GM12878 (cell line): ENCODE measurements at regions not wholly inside any gene's neighbourhood (a gene's known extent, or its start where the extent isn't known, plus 50 kb on each side); places are given as distances from the start of the nearest gene placed in this dataset.
"Not testable (repeated sequence)": the region's sequence is repeated elsewhere in the genome, so short reads cannot be mapped to it uniquely, and the experiment has no call there.

Experiments used
- ATAC-seq: fragments of 200-7000 bp; cut with Tn5 transposase; 3 replicates; pipeline ENCODE4 v1.9.1; 2020; ENCODE audit warnings: mild to moderate bottlenecking, moderate library complexity
- BruUV-seq: library from RNA; stranded (reverse); fragments of 400-500 nt; replicated peaks from 2 replicates; lab custom pipeline; 2021; lab: Mats Ljungman, UMichigan
- CTCF ChIA-PET: fragments of 300-600 bp; sonication (Branson Sonifier 250); formaldehyde crosslinking; extraction: SDS; loops from one replicate; lab custom pipeline; 2021; ENCODE audit warnings: inconsistent platforms; lab: Yijun Ruan, JAX
- POLR2A ChIA-PET: fragments of 350-600 bp; formaldehyde crosslinking; extraction: SDS; loops from one replicate; lab custom pipeline; 2021; ENCODE audit warnings: inconsistent platforms; lab: Charles Lee
- RAD21 ChIA-PET: fragments of 300-600 bp; sonication (Branson Sonifier 250); formaldehyde crosslinking; loops from one replicate; lab custom pipeline; 2023; ENCODE audit warnings: antibody characterized with exemption; ENCODE audit not compliant: unreplicated experiment; lab: Charles Lee
- SMC1A ChIA-PET: fragments of 300-600 bp; sonication (Branson Sonifier 250); formaldehyde crosslinking; loops from one replicate; lab custom pipeline; 2023; ENCODE audit not compliant: unreplicated experiment, uncharacterized antibody; lab: Charles Lee
- DNase-seq: peaks from one replicate; pipeline ENCODE4 v3.0.0-alpha.2; 2011; ENCODE audit warnings: low read depth, low spot score
- FAIRE-seq: peaks from 3 replicates; lab custom pipeline; 2011; peaks lifted over from hg19 to GRCh38; lab: Jason Lieb, UNC
- H2AFZ ChIP-seq: 2 replicates; pipeline ENCODE4 v1.6.0; 2011; ENCODE audit warnings: low read depth, low read length, control low read depth; ENCODE audit not compliant: control insufficient read depth
- H3K27ac ChIP-seq: 2 replicates; pipeline ENCODE4 v1.5.1; 2011; ENCODE audit warnings: control low read depth; ENCODE audit not compliant: control insufficient read depth, insufficient read depth
- H3K27me3 ChIP-seq, 2 experiments: replicated peaks in 1 of 2; 2 replicates each; pipeline versions ENCODE4 v1.6.0 to v1.6.1; 2011; ENCODE audit warnings: low read length in 1 of 2; ENCODE audit not compliant: control insufficient read depth in 2 of 2, insufficient read depth in 2 of 2
- H3K36me3 ChIP-seq, 2 experiments: 2 replicates each; pipeline ENCODE4 v1.5.1; 2011; ENCODE audit warnings: low read length in 1 of 2; ENCODE audit not compliant: control insufficient read depth in 2 of 2, insufficient read depth in 2 of 2
- H3K4me1 ChIP-seq: 2 replicates; pipeline ENCODE4 v1.6.1; 2011; ENCODE audit warnings: mild to moderate bottlenecking, low read length, moderate library complexity, mixed read lengths; ENCODE audit not compliant: control insufficient read depth, insufficient read depth
- H3K4me2 ChIP-seq: 2 replicates; pipeline ENCODE4 v1.6.0; 2011; ENCODE audit warnings: control low read depth; ENCODE audit not compliant: control insufficient read depth, insufficient read depth
- H3K4me3 ChIP-seq: fragments of 200-600 bp; sonication (generic); 2 replicates; pipeline ENCODE4 v1.5.1; 2016
- H3K79me2 ChIP-seq: 2 replicates; pipeline ENCODE4 v1.6.0; 2011; ENCODE audit warnings: low read length; ENCODE audit not compliant: control insufficient read depth, insufficient read depth
- H3K9ac ChIP-seq: 2 replicates; pipeline ENCODE4 v1.8.0; 2011; ENCODE audit warnings: low read length, control low read depth, mixed read lengths; ENCODE audit not compliant: control insufficient read depth, insufficient read depth
- H3K9me3 ChIP-seq: replicated peaks from 3 replicates; pipeline ENCODE4 v1.5.1; 2011; ENCODE audit warnings: mild to moderate bottlenecking, low read length; ENCODE audit not compliant: control insufficient read depth, insufficient read depth
- H4K20me1 ChIP-seq: 2 replicates; pipeline ENCODE4 v1.6.0; 2011; ENCODE audit not compliant: control insufficient read depth, insufficient read depth
- EED ChIP-seq: sonication (generic); IDR thresholded peaks from 2 replicates; pipeline ENCODE4 v1.6.1; 2016; ENCODE audit warnings: antibody characterized with exemption, low read depth
- EGR1 ChIP-seq, 2 experiments: IDR thresholded peaks; 1 replicate in 1 of 2; 2 replicates in 1 of 2; pipeline ENCODE4 v1.6.1; 2011 to 2012; ENCODE audit warnings: low read depth in 2 of 2, low read length in 2 of 2, borderline replicate concordance in 1 of 2, mild to moderate bottlenecking in 1 of 2, moderate library complexity in 1 of 2
- GATAD2B ChIP-seq: fragments of 450-650 bp; conservative IDR thresholded peaks from 2 replicates; pipeline ENCODE4 v1.6.1; 2017; ENCODE audit warnings: low read depth, mild to moderate bottlenecking, moderate library complexity
- JUND ChIP-seq: IDR thresholded peaks from 2 replicates; pipeline ENCODE4 v1.6.1; 2012; ENCODE audit warnings: low read depth, mild to moderate bottlenecking, low read length, improper control_type of control experiment, moderate library complexity
- MXI1 ChIP-seq: fragments of 150-350 bp; IDR thresholded peaks from 2 replicates; pipeline ENCODE4 v1.6.1; 2011; ENCODE audit warnings: low read depth, mild to moderate bottlenecking, inconsistent platforms, low read length, improper control_type of control experiment
- NFYB ChIP-seq: IDR thresholded peaks from 2 replicates; pipeline ENCODE4 v1.6.1; 2011; ENCODE audit warnings: low read depth, mild to moderate bottlenecking, low read length, improper control_type of control experiment, moderate library complexity; ENCODE audit not compliant: insufficient read depth
- RB1 ChIP-seq: fragments of 450-650 bp; formaldehyde crosslinking; IDR thresholded peaks from 2 replicates; pipeline ENCODE4 v1.6.1; 2017; ENCODE audit warnings: mild to moderate bottlenecking, borderline replicate concordance
- ZBED1 ChIP-seq: IDR thresholded peaks from 2 replicates; pipeline ENCODE4 v1.6.1; 2016; ENCODE audit warnings: borderline replicate concordance
- ZNF24 ChIP-seq: fragments of 450-650 bp; IDR thresholded peaks from 2 replicates; pipeline ENCODE4 v1.6.1; 2017; ENCODE audit warnings: antibody characterized with exemption, mild to moderate bottlenecking
- ZZZ3 ChIP-seq: IDR thresholded peaks from 2 replicates; pipeline ENCODE4 v1.6.1; 2011; ENCODE audit warnings: low read depth; ENCODE audit not compliant: control insufficient read depth, insufficient read length
- WGBS: methylation state at CpG from one replicate; pipeline ENCODE4 v1.1.6; 2016; ENCODE audit warnings: low lambda C conversion rate; ENCODE audit not compliant: insufficient replicate concordance, insufficient coverage; ENCODE audit errors: missing lambda C conversion rate; 5-methylcytosine and 5-hydroxymethylcytosine counted together
- in situ Hi-C: fragments of 300-500 bp; cut with MboI; formaldehyde crosslinking; loops from 9 replicates; pipeline ENCODE4 v1.14.3; 2018; ENCODE audit warnings: mixed read lengths
- intact Hi-C: fragments of 100-400 bp; cut with micrococcal nuclease; formaldehyde crosslinking; loops from one replicate; pipeline ENCODE4 v1.14.2; 2022; ENCODE audit not compliant: unreplicated experiment
- TF ChIP-seq, protein P1 (sequence below): IDR thresholded peaks from 2 replicates; pipeline ENCODE4 v1.6.1; 2011; ENCODE audit warnings: borderline replicate concordance, low read depth, mild to moderate bottlenecking, moderate library complexity, low read length; ENCODE audit not compliant: insufficient read depth, poor library complexity, severe bottlenecking
- TF ChIP-seq, protein P2 (sequence below): fragments of 450-650 bp; IDR thresholded peaks from 2 replicates; pipeline ENCODE4 v1.6.1; 2018; ENCODE audit warnings: mild to moderate bottlenecking, low read depth, moderate library complexity; ENCODE audit not compliant: partially characterized antibody

DNA sequence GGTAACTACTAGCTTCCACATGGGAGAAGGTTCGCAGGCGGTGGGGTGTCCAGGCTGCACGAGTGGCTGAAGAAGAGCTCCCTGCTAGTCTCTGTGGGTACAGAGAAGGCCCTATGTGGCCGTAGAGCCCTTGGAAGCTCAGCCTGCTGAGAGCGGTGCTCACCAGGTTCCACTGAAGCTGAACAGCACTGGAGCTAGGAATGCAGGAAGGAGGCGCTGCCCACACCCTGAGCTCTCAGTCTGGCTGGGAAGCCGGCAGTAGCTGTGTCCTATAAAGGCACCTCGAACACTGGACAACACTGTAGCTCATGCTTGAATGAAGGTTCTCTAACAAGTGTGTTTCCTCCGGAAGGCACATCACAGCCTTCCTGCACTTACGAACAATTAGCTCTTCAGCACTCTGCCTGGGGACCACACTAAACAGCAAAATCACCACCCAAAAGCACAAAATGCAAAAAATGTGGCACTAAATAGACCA lies 64.6 kb downstream of the SOWAHC start:
- FAIRE-seq, H2AFZ ChIP-seq, CTCF ChIA-PET, POLR2A ChIA-PET, H3K4me1 ChIP-seq, H3K9ac ChIP-seq, H3K27ac ChIP-seq, H4K20me1 ChIP-seq, intact Hi-C loops, ATAC-seq, H3K36me3 ChIP-seq, H3K9me3 ChIP-seq, BruUV-seq, H3K4me2 ChIP-seq, H3K79me2 ChIP-seq, H3K4me3 ChIP-seq, H3K27me3 ChIP-seq, DNase-seq, in situ Hi-C loops: not testable (repeated sequence)
- ChIA-PET SMC1A (interaction anchor here (0.9 kb wide), 1 partner anchor 133 kb away, joined by 3 read pairs; no protein-coding TSS in a partner anchor), RAD21 (interaction anchor here (1.5 kb wide), 1 partner anchor 132 kb away, joined by 3 read pairs; no protein-coding TSS in a partner anchor)
- 43% methylated on average over 10 of the region's 10 CpGs for WGBS

DNA sequence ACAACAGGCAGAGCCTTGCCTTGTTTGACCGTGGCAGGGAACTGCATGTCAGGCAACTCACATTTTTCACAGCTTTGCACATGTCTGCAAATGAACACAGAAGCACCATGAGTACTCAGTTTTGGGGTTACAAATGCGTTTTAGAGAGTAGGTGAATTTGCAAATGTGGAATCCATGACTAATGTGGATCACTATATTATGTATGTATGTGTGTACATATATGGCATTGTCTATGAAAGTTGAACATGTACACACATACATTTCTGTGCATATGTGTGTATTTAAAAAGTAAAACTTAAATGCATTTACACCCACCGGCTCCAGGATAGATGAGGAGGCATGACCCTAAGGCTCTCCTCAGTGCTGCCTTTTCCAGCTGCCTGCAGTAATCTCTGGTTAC lies 65.1 kb downstream of the SOWAHC start:
- FAIRE-seq (no peak), ATAC-seq (no peak), DNase-seq (no peak)
- ChIA-PET CTCF (no interaction called here), RAD21 (interaction anchor here (1.5 kb wide), 1 partner anchor 133 kb away, joined by 3 read pairs; no protein-coding TSS in a partner anchor), SMC1A (interaction anchor here (0.9 kb wide), 1 partner anchor 133 kb away, joined by 3 read pairs; no protein-coding TSS in a partner anchor), POLR2A (no interaction called here)
- Histone ChIP-seq H3K4me2 (no peak overlapping the region), H3K4me3 (no peak overlapping the region), H3K4me1 (no peaks in the 10 kb centered on the region; the same call in 1 of the 2 replicates), H3K79me2 (no peaks in the 10 kb centered on the region), H3K36me3 (no peaks in the 10 kb centered on the region), H3K27me3 (no peaks in the 10 kb centered on the region; a peak in 1 of 4 replicates), H3K27ac (no peak overlapping the region), H2AFZ (no peak overlapping the region), H4K20me1 (no peaks in the 10 kb centered on the region), H3K9ac (no peak overlapping the region), H3K9me3 (no peaks in the 10 kb centered on the region)
- in situ Hi-C loops (no loop called here), intact Hi-C loops (no loop called here)
- 33% methylated on average over 3 of the region's 3 CpGs for WGBS
- BruUV-seq: no TSS peak
- TF ChIP-seq ZBED1: no peak
- TF ChIP-seq ZZZ3: no peak
- TF ChIP-seq JUND: no peak
- no peak for TF ChIP-seq MXI1
- TF ChIP-seq NFYB: no peak
- no peak for TF ChIP-seq EED
- TF ChIP-seq, protein P1, sequence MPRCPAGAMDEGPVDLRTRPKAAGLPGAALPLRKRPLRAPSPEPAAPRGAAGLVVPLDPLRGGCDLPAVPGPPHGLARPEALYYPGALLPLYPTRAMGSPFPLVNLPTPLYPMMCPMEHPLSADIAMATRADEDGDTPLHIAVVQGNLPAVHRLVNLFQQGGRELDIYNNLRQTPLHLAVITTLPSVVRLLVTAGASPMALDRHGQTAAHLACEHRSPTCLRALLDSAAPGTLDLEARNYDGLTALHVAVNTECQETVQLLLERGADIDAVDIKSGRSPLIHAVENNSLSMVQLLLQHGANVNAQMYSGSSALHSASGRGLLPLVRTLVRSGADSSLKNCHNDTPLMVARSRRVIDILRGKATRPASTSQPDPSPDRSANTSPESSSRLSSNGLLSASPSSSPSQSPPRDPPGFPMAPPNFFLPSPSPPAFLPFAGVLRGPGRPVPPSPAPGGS: no peak
- TF ChIP-seq RB1: no peak
- TF ChIP-seq, protein P2, sequence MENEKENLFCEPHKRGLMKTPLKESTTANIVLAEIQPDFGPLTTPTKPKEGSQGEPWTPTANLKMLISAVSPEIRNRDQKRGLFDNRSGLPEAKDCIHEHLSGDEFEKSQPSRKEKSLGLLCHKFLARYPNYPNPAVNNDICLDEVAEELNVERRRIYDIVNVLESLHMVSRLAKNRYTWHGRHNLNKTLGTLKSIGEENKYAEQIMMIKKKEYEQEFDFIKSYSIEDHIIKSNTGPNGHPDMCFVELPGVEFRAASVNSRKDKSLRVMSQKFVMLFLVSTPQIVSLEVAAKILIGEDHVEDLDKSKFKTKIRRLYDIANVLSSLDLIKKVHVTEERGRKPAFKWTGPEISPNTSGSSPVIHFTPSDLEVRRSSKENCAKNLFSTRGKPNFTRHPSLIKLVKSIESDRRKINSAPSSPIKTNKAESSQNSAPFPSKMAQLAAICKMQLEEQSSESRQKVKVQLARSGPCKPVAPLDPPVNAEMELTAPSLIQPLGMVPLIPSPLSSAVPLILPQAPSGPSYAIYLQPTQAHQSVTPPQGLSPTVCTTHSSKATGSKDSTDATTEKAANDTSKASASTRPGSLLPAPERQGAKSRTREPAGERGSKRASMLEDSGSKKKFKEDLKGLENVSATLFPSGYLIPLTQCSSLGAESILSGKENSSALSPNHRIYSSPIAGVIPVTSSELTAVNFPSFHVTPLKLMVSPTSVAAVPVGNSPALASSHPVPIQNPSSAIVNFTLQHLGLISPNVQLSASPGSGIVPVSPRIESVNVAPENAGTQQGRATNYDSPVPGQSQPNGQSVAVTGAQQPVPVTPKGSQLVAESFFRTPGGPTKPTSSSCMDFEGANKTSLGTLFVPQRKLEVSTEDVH: no peak
- no peak for TF ChIP-seq EGR1 (IDR thresholded peaks at IDR 0.05; ENCODE audit: borderline replicate concordance in 1 of 2, low read depth in 2 of 2, low read length in 2 of 2)
- TF ChIP-seq ZNF24: no peak
- no peak for TF ChIP-seq GATAD2B
